ENCODE measurements at regions not wholly inside any gene's neighbourhood (a gene's known extent, or its start where the extent isn't known, plus 50 kb on each side); places are given as distances from the start of the nearest gene placed in this dataset.
A peak's percentile ranks its signal among the peaks of the same experiment; 100 is the strongest.

DNA sequence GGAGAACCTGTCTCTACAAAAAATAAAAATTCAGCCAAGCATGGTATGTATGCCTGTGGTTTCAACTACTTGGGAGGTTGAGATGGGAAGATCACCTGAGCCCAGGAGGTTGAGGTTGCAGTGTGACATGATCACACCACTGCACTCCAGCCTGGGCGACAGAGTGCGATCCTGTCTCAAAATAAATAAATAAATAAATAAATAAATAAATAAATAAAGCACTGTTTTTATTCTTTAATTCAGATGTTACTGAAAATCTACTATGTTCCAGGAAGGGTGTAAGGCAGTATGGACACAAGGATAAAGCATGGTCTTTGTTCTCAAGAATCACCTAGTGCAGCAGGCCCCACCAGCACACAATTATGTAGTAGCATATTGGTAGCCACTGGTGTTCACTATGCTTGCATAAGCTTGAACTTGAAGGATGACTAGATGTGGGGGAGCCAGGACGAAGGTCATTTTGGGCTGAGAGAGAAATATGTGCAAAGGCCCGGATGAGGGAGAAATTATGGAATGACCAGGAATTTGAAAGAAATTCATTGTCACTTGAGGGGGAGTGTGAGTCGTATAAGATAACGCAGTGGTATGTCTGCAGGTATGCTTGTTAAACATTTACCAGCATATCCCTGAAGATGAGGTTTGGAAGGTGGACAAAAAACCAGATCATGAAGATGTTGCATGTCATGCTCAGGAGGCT lies 70.2 kb upstream of the CD180 start:
- H3K4me1 ChIP-seq (ENCODE audit: control insufficient read depth in 1 of 2, low read depth in 2 of 2) = peaks cover 24 to 37% of the 10 kb centered on the region in 2 donors
- H3K36me3 ChIP-seq = no peaks in the 10 kb centered on the region
- DNase-seq (ENCODE audit: low spot score) (no peak), ATAC-seq (ENCODE audit: insufficient number of reproducible peaks, low FRiP score, low read depth) (no peak)
- H3K4me3 ChIP-seq = no peak overlapping the region
- H3K27ac ChIP-seq = peak overlapping the region; percentile 19 to 97
- TF ChIP-seq, protein P1, sequence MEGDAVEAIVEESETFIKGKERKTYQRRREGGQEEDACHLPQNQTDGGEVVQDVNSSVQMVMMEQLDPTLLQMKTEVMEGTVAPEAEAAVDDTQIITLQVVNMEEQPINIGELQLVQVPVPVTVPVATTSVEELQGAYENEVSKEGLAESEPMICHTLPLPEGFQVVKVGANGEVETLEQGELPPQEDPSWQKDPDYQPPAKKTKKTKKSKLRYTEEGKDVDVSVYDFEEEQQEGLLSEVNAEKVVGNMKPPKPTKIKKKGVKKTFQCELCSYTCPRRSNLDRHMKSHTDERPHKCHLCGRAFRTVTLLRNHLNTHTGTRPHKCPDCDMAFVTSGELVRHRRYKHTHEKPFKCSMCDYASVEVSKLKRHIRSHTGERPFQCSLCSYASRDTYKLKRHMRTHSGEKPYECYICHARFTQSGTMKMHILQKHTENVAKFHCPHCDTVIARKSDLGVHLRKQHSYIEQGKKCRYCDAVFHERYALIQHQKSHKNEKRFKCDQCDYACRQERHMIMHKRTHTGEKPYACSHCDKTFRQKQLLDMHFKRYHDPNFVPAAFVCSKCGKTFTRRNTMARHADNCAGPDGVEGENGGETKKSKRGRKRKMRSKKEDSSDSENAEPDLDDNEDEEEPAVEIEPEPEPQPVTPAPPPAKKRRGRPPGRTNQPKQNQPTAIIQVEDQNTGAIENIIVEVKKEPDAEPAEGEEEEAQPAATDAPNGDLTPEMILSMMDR (IDR thresholded peaks at IDR 0.05) = no peak
- H3K27me3 ChIP-seq (replicated peaks; ENCODE audit: insufficient read depth) = no peaks in the 10 kb centered on the region
- H3K9me3 ChIP-seq = no peaks in the 10 kb centered on the region

DNA sequence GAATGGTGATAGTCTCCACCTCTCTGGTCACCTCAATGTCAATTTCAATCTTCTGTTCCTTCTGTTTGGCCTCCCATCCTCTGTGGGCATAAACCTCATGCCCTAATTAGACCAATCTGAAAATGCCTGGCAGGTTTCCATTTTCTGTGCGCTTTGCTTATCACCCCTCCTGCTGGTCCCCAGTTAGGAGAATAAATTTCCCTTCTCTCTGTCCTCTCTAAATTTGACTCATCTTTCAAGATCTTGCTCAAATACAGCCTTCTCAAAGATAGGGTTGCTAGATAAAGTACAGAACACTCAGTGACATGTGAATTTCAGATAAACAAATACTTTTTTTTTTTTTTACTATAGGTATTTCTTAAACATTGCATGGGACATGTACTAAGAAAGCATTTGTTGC lies 69.4 kb upstream of the CD180 start:
- no peaks in the 10 kb centered on the region for H3K27me3 ChIP-seq (replicated peaks; ENCODE audit: insufficient read depth)
- TF ChIP-seq, protein P1 (IDR thresholded peaks at IDR 0.05) = no peak
- H3K27ac ChIP-seq = no peak overlapping the region

DNA sequence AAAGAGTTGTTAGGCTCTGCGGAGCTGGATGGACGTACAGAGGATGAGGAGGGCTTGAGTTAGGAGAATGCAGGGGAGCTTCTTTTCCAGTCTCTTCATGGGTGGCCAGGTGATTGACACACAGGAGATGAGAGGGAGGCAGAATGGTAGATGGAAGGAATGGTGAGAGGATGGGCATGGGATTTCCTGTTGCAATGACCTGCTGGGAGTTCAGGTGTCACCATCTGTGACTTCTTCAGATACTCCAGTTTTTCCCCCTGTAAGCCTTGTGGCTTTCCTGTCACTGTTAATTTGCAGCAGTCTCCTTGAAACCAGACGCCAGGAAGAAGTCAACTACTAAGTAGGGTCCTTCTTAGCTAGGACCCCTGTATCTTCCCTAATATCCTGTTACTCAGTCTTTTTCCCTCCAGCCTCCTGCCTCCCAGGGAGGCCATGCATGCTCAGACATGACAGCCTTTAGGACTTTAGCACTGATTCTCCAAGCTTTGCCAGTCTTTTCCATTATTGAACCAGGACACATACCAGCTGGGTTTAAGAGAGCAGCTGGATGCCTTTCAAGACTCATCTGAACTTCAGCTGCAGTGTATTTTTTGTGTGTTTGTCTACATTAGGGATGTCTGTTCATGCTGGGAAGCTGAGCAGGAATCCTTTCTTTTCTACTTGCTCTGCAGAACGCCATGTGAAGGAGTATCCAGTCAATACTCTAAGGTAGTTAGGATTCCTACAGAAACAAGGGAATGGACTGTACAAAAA lies 67.2 kb upstream of the CD180 start:
- TF ChIP-seq, protein P1 (IDR thresholded peaks at IDR 0.05) = no peak
- no peak for ATAC-seq (ENCODE audit: insufficient number of reproducible peaks, low FRiP score, low read depth)
- Histone ChIP-seq H3K9me3 (no peaks in the 10 kb centered on the region), H3K27ac (no peak overlapping the region), H3K4me3 (no peak overlapping the region), H3K27me3 (replicated peaks; ENCODE audit: insufficient read depth) (no peaks in the 10 kb centered on the region), H3K36me3 (no peaks in the 10 kb centered on the region), H3K4me1 (ENCODE audit: control insufficient read depth in 1 of 2, low read depth in 2 of 2) (peaks cover 13 to 18% of the 10 kb centered on the region in 2 donors)
- DNase-seq (ENCODE audit: low spot score) = no peak

More for the DNA sequence above, 69.4 kb upstream of the CD180 start:
- ATAC-seq (ENCODE audit: insufficient number of reproducible peaks, low FRiP score, low read depth) = no peak
- H3K9me3 ChIP-seq = no peaks in the 10 kb centered on the region
- peaks cover 24 to 37% of the 10 kb centered on the region in 2 donors for H3K4me1 ChIP-seq (ENCODE audit: control insufficient read depth in 1 of 2, low read depth in 2 of 2)
- no peak for DNase-seq (ENCODE audit: low spot score)
- no peak overlapping the region for H3K4me3 ChIP-seq
- no peaks in the 10 kb centered on the region for H3K36me3 ChIP-seq

DNA sequence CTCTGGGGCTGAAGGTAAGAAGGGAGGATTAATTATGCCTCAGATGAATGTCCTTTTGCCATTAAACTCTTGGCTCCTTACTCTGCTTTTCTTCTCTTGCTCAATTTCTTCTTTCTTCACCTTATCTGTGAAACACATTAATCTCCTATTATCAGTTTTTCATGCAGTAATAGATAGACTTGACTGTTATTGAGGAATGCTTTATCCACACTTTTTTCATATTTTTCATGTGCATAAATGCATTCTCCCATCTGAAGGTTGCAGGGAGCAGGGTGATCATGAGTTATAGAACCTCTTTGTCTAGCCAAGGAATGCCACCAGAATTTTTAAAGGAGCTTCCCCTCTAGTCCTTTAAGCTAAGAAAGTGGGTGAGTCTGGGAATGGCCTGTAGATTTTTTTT lies 66.4 kb upstream of the CD180 start:
- no peaks in the 10 kb centered on the region for H3K9me3 ChIP-seq
- ATAC-seq (ENCODE audit: insufficient number of reproducible peaks, low FRiP score, low read depth) (no peak), DNase-seq (ENCODE audit: low spot score) (no peak)
- no peak overlapping the region for H3K4me3 ChIP-seq
- H3K36me3 ChIP-seq = no peaks in the 10 kb centered on the region
- H3K27ac ChIP-seq = no peak overlapping the region
- H3K27me3 ChIP-seq (replicated peaks; ENCODE audit: insufficient read depth) = no peaks in the 10 kb centered on the region
- TF ChIP-seq, protein P1 (IDR thresholded peaks at IDR 0.05) = no peak
- peaks cover 6 to 10% of the 10 kb centered on the region in 2 donors for H3K4me1 ChIP-seq (ENCODE audit: control insufficient read depth in 1 of 2, low read depth in 2 of 2)

DNA sequence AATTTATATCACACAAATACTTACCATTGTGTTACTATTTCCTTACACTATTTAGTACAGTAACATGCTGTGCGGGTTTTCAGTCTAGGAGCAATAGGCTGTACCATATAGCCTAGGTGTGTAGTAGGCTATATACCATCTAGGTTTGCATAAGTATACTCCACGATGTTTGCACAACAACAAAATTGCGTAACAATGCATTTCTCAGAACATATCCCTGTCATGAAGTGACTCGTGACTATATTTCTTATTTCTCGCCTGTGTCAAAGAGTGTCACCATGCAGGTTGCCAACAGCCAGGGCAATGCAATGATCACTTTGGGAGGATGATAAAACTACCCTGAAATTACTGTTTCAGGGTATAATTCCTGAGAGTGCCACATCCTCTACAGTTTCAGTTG lies 65.6 kb upstream of the CD180 start:
- TF ChIP-seq, protein P1 (IDR thresholded peaks at IDR 0.05) = no peak
- H3K27ac ChIP-seq = no peak overlapping the region
- no peaks in the 10 kb centered on the region for H3K9me3 ChIP-seq
- H3K36me3 ChIP-seq = no peaks in the 10 kb centered on the region
- H3K4me3 ChIP-seq = no peak overlapping the region
- no peaks in the 10 kb centered on the region for H3K27me3 ChIP-seq (replicated peaks; ENCODE audit: insufficient read depth)
- ATAC-seq (ENCODE audit: insufficient number of reproducible peaks, low FRiP score, low read depth) = no peak
- no peak for DNase-seq (ENCODE audit: low spot score)
- peaks cover 0 to 10% of the 10 kb centered on the region in 2 donors for H3K4me1 ChIP-seq (ENCODE audit: control insufficient read depth in 1 of 2, low read depth in 2 of 2)
